ENCODE measurements at regions not wholly inside any gene's neighbourhood (a gene's known extent, or its start where the extent isn't known, plus 50 kb on each side); places are given as distances from the start of the nearest gene placed in this dataset.

DNA sequence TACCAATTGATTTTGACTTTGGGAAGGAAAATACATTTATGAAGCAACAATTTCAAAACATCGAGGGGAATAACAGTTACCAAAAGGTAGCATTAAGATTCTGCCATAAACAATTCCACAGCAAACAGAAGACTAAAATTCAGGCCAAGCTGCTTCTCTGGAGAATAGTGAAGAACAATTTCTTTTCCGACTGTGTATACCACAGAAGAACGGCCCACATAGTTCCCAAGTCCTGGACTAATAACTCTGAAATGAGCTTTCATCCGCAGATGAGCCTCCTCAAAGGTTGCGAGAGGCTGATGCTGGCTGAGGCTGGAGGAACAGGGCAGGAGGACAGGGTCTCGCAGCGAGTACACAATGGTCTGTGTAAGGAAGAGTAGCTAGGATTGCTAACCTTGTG is 278.9 kb upstream of the TCF4 start:
- DNase-seq: no peak

- no peak for DNase-seq
Observed at GRCh38 chr18:55866006-55866405, 278.0 kb upstream of the TCF4 start.

- DNase-seq: no peak
Observed at GRCh38 chr18:55864281-55864680, 276.3 kb upstream of the TCF4 start.

DNA sequence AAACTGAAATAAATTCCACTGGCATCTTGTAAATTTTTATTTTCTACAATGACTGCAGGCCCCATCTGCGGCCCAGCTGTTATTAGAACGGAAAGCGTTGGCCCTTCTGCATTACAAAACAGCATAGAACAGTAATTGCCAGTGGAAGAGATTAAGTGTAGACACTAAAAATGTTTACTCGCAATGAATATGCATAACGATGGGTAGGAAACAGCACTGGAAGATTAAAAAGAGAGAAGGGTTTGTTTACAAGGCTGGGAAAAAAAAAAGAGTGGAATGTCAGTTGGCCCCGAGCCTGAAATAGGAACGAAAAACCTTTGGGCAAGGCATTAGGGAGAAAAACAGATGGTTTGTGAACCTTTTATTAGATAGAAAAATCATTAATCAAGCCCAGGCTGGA is 275.9 kb upstream of the TCF4 start:
- no peak for DNase-seq

DNA sequence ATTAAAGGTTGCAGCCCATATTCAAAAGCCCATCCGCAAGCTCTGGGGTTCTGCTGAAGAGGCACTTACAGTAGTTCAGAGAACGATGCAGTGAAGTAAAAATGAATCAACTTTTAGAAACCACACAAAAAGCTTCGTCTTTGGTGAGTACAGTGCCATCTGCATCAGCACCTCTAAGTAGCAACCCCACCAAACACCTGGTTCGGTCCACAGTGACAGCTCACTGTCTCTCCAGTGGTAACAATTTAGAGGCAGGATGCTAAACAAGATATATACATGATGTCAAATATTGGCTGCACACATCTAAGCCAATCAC is 275.4 kb upstream of the TCF4 start:
- DNase-seq: no peak

- no peak for DNase-seq
Observed at GRCh38 chr18:55862693-55863390, 274.9 kb upstream of the TCF4 start.

GRCh38 chr18:55861266-55861665 is 273.3 kb upstream of the TCF4 start:
- no peak for DNase-seq

DNA sequence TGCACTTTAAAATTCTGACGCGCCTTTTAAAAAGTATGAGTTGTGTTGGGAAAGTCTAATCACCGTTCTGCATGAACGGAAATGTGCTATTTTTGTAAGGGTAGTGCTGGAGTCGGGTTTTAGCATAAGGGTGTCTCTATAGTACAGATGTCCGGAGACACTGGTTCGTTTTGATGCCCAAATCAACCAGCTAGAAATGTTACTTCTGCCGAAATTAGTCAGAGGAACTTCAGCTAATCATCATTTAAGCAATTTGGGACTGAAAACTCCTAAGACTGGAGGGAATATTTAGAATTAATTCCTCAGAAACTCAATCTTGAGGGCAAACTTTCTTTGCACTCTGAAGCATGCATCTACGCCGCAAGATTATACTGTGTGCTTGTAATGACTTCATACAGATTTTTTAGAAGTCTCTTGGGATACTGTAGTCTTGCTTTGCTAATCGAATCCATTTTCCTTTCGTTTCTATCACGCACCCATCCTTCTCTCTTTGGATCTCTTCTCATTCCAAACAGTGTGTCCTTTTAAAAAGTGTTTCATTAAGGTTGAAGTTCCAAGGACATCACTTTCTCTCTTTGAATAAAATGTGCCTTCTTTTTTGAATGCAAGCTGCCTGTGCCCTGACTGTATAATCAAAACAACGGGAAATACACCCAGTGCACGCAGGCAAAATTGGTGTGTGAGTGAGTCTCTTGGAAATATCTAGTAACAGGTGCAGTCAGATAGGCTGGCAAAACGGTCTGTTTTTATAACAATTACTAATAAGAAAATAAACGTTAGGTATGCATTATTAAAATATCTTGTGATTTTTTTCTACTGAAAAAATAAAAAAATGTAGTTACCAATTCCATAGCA is 270.9 kb upstream of the TCF4 start:
- no peak for DNase-seq

GRCh38 chr18:55857956-55858355 is 270.0 kb upstream of the TCF4 start:
- DNase-seq: no peak

- no peak for DNase-seq
Observed at GRCh38 chr18:55857409-55857808, 269.4 kb upstream of the TCF4 start.

DNA sequence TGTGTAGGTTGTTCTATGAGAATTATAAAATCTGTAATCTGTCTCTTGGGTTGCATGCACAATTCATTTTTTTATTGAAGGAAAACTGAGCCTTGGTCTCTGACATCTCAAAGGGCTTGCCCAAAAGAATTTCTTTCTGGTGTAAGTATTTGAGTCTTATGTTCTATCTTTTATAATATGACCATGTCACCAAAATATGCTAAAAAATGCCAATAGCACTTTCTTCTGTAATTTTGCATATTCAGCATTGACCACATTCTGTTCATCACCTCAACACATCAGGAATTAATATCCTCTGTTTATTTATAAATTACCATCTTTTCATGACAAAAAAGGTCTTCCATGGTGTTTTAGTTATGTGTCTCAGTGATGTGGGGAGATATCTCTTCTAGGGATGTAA is 268.7 kb upstream of the TCF4 start:
- no peak for DNase-seq

DNA sequence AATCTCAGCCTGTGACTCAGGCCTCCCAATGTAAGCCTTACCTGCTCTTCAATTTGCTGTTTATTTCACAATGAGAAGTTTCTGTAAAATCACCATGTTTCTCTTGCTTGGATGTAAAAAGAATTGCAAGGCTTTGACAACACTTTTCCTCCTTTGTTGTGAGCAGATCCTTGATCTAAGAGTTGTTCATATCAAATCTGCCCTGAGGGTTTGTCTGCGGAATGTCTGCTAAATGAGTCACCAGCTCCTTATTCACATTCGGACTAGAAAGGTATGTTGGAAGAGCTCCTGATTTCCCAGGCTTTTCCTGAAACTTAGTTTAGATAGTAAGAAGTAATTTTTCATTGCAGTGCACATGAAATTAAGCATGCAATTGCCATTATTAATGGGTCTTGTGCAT is 268.2 kb upstream of the TCF4 start:
- no peak for DNase-seq

GRCh38 chr18:55853268-55853667 is 265.3 kb upstream of the TCF4 start:
- no peak for DNase-seq

DNA sequence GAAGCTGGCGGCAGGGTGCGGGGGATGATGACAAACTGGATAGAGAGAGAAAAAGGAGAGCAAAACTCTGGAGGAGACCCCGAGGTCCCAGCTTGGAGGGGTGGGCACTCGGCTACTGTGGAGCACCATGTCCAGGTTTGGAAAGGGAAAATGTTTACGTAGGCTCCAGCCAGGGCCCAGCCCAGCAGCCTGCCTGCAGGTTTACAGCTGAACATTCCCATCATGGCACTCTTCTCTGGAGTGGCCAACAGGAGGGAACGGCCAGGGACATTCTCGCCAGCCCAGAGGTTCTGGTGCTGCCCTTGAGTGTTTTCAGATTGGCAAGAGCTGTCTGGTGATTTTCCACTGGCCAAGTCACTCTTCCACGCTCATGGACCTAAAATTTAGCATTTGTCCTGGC is 262.9 kb upstream of the TCF4 start:
- no peak for DNase-seq

DNA sequence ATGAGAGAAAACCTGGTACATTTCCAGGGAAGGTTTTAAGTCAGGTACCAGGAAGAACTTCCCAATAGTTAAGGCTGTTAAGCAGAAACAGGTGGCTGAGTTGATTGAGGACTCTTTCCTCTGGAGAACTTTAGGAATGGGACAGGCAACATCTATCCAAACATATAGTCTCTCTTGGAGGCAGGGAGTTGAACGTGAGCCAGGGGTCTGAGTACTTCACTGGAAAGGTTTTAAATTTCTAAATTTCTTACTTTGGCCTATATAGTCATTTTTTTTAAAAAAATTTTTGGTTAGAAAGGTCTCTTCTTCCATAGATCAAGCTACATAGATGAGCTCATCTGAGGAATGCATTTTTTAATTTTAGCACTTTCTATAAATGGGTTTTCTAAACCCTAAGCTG is 261.4 kb upstream of the TCF4 start:
- DNase-seq: no peak

- DNase-seq: no peak
Observed at GRCh38 chr18:55847960-55848359, 260.0 kb upstream of the TCF4 start.

DNA sequence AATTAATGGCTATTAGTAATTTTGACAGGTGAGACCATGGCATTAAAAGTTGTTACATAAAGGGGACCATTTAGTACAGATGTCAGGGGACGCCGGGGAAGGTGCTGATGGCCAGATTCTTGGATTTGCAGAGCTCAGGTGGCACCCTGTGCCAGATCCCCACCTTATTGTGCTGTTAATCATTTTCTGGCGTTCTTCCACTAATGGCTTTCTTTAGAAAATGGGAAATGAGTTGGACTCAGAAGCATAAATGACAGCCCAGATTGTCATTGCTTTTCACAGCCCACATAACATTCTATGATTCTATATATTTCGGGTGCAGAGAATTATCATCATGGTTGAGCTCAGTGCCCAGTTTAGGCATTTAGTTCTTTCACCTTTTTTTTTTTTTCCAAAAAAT is 257.2 kb upstream of the TCF4 start:
- DNase-seq: no peak

GRCh38 chr18:55844382-55844781 is 256.4 kb upstream of the TCF4 start:
- no peak for DNase-seq

- no peak for DNase-seq
Observed at GRCh38 chr18:55841314-55841713, 253.3 kb upstream of the TCF4 start.

DNA sequence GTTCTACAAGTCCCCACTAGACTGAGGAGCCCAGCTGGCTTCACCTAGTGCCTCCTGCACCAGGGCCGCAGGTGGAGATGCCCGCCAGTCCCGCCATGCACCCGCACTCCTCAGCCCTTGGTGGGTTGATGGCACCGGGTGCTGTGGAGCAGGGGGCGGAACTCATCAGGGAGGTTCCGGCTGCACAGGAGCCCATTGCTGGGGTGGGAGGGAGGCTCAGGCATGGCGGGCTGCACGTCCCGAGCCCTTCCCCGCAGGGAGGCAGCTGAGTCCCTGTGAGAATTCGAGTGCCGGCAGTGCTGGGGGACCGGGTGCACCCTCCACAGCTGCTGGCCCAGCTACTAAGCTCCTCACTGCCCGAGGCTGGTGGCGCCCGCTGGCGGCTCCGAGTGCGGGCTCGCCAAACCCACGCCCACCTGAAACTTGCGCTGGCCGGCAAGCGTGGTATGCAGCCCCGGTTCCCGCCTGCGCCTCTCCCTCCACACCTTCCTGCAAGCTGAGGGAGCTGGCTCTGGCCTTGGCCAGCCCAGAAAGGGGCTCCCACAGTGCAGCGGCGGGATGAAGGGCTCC is 252.7 kb upstream of the TCF4 start:
- no peak for DNase-seq

GRCh38 chr18:55839343-55839742 is 251.4 kb upstream of the TCF4 start:
- no peak for DNase-seq

- no peak for DNase-seq
Observed at GRCh38 chr18:55838841-55839240, 250.8 kb upstream of the TCF4 start.

- DNase-seq: no peak
Observed at GRCh38 chr18:55838319-55838718, 250.3 kb upstream of the TCF4 start.

DNA sequence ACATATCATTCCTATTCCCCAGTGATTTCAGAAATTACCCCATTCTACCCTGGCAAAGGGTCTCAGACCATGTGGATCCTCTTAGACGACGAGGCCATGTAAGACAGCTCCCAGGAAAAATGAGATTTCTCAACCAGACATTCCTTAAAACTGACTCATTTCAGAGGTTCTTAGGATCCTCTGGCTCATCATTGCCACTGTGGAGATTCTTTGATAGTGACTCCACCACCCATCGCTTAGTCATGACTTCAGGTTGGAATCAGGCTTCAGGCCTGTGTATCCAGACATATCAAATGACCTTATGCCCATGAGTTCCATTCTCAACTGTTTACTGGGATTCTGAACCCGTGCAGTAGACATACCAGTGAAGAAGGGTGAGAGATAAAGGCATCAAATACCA is 245.6 kb upstream of the TCF4 start:
- no peak for DNase-seq

All from activated gamma-delta T cell (primary cell).